ENCODE measurements at regions not wholly inside any gene's neighbourhood (a gene's known extent, or its start where the extent isn't known, plus 50 kb on each side); places are given as distances from the start of the nearest gene placed in this dataset.

- Histone ChIP-seq H3K4me2 (no peak overlapping the region), H3K27me3 (no peaks in the 10 kb centered on the region), H3K4me1 (no peaks in the 10 kb centered on the region), H3K4me3 (no peak overlapping the region), H3F3A (ENCODE audit: low read depth) (no peaks in the 10 kb centered on the region), H3K27ac (no peak overlapping the region), H3K36me3 (no peaks in the 10 kb centered on the region), H3K79me2 (ENCODE audit: low read depth) (no peaks in the 10 kb centered on the region), H2AFZ (replicated peaks) (peak overlapping the region; percentile 52), H3K9me3 (ENCODE audit: low read depth) (no peaks in the 10 kb centered on the region), H4K20me1 (ENCODE audit: low read depth) (no peaks in the 10 kb centered on the region), H3K9ac (no peak overlapping the region)
- H3K9me3 Mint-ChIP-seq, result no peaks in the 10 kb centered on the region
- TF ChIP-seq EZH2phosphoT487 (IDR thresholded peaks at IDR 0.05) (no peak), CTCF (IDR thresholded peaks at IDR 0.05) (no peak), EZH2 (IDR thresholded peaks at IDR 0.05) (no peak)
- no peak for DNase-seq (ENCODE audit: low spot score)
- H3K4me3 Mint-ChIP-seq, result no peak overlapping the region
- no peak overlapping the region for H3K27ac Mint-ChIP-seq
- H3K27me3 Mint-ChIP-seq (ENCODE audit: insufficient read depth, low read depth), result no peaks in the 10 kb centered on the region
- no peaks in the 10 kb centered on the region for H3K36me3 Mint-ChIP-seq
- no peaks in the 10 kb centered on the region for H3K4me1 Mint-ChIP-seq
Observed at GRCh38 chr1:195866091-195866780, 742.0 kb downstream of the KCNT2 start.

- peaks cover 7% of the 10 kb centered on the region for H3K4me1 ChIP-seq
- Mint-ChIP-seq H3K4me1 (peaks cover 9% of the 10 kb centered on the region), H3K27me3 (ENCODE audit: insufficient read depth, low read depth) (peaks cover 4% of the 10 kb centered on the region), H3K4me3 (no peak overlapping the region), H3K27ac (no peak overlapping the region), H3K36me3 (no peaks in the 10 kb centered on the region), H3K9me3 (no peaks in the 10 kb centered on the region)
- no peak overlapping the region for H3K9ac ChIP-seq
- no peak overlapping the region for H3K4me2 ChIP-seq
- no peaks in the 10 kb centered on the region for H3K36me3 ChIP-seq
- no peaks in the 10 kb centered on the region for H4K20me1 ChIP-seq (ENCODE audit: low read depth)
- H3K79me2 ChIP-seq (ENCODE audit: low read depth), result no peaks in the 10 kb centered on the region
- peaks cover 6% of the 10 kb centered on the region for H3F3A ChIP-seq (ENCODE audit: low read depth)
- H3K9me3 ChIP-seq (ENCODE audit: low read depth), result no peaks in the 10 kb centered on the region
- no peak overlapping the region for H2AFZ ChIP-seq (replicated peaks)
- no peak overlapping the region for H3K27ac ChIP-seq
- no peak overlapping the region for H3K4me3 ChIP-seq
- TF ChIP-seq EZH2 (IDR thresholded peaks at IDR 0.05) (no peak), EZH2phosphoT487 (IDR thresholded peaks at IDR 0.05) (no peak), CTCF (IDR thresholded peaks at IDR 0.05) (no peak)
- no peaks in the 10 kb centered on the region for H3K27me3 ChIP-seq
- DNase-seq (ENCODE audit: low spot score), result no peak
Observed at GRCh38 chr1:195851804-195852203, 756.4 kb downstream of the KCNT2 start.

GRCh38 chr1:195851016-195851601, 757.1 kb downstream of the KCNT2 start:
- H3K4me2 ChIP-seq, result no peak overlapping the region
- no peaks in the 10 kb centered on the region for H3K36me3 ChIP-seq
- H3K27me3 ChIP-seq, result no peaks in the 10 kb centered on the region
- H3K27ac ChIP-seq, result no peak overlapping the region
- Mint-ChIP-seq H3K9me3 (no peaks in the 10 kb centered on the region), H3K36me3 (no peaks in the 10 kb centered on the region), H3K27me3 (ENCODE audit: insufficient read depth, low read depth) (peaks cover 1% of the 10 kb centered on the region), H3K4me1 (peaks cover 9% of the 10 kb centered on the region), H3K4me3 (no peak overlapping the region), H3K27ac (no peak overlapping the region)
- no peak overlapping the region for H3K9ac ChIP-seq
- H3K4me1 ChIP-seq, result peaks cover 7% of the 10 kb centered on the region
- TF ChIP-seq EZH2 (IDR thresholded peaks at IDR 0.05) (no peak), CTCF (IDR thresholded peaks at IDR 0.05) (no peak)
- no peak for DNase-seq (ENCODE audit: low spot score)
- no peak overlapping the region for H2AFZ ChIP-seq (replicated peaks)
- peaks cover 6% of the 10 kb centered on the region for H3F3A ChIP-seq (ENCODE audit: low read depth)
- no peak overlapping the region for H3K4me3 ChIP-seq
- H3K79me2 ChIP-seq (ENCODE audit: low read depth), result no peaks in the 10 kb centered on the region
- H3K9me3 ChIP-seq (ENCODE audit: low read depth), result no peaks in the 10 kb centered on the region
- no peaks in the 10 kb centered on the region for H4K20me1 ChIP-seq (ENCODE audit: low read depth)

Measured in neural progenitor cell (in vitro differentiated cells).